Osteoblast (primary cell): ENCODE measurements at regions not wholly inside any gene's neighbourhood (a gene's known extent, or its start where the extent isn't known, plus 50 kb on each side); places are given as distances from the start of the nearest gene placed in this dataset.

Source experiments
- DNase-seq: peaks from one replicate; pipeline ENCODE4 v3.0.0; 2011; ENCODE audit warnings: low spot score, mixed read lengths; ENCODE audit not compliant: insufficient read length; ENCODE audit errors: missing footprints
- H2AFZ ChIP-seq: 2 replicates; pipeline ENCODE4 v1.6.0; 2011; ENCODE audit warnings: mild to moderate bottlenecking, low read length
- H3K27ac ChIP-seq: 2 replicates; pipeline ENCODE4 v1.5.1; 2011; ENCODE audit warnings: mild to moderate bottlenecking, low read depth, low read length, moderate library complexity
- H3K27me3 ChIP-seq: 2 replicates; pipeline ENCODE4 v1.6.0; 2012; ENCODE audit warnings: mild to moderate bottlenecking, control low read depth, inconsistent platforms, low read length, moderate library complexity; ENCODE audit not compliant: insufficient read depth
- H3K36me3 ChIP-seq: 2 replicates; pipeline ENCODE4 v1.5.1; 2011; ENCODE audit warnings: mild to moderate bottlenecking, low read length, control low read depth, moderate library complexity; ENCODE audit not compliant: insufficient read depth
- H3K4me1 ChIP-seq: 2 replicates; pipeline ENCODE4 v1.5.1; 2011; ENCODE audit warnings: mild to moderate bottlenecking, low read length, control low read depth, moderate library complexity; ENCODE audit not compliant: insufficient read depth
- H3K4me2 ChIP-seq: 2 replicates; pipeline ENCODE4 v1.6.0; 2011; ENCODE audit warnings: mild to moderate bottlenecking, low read length; ENCODE audit not compliant: insufficient read depth
- H3K4me3 ChIP-seq: fragments of 200-600 bp; sonication (generic); 3 replicates; pipeline ENCODE4 v1.5.1; 2012; ENCODE audit warnings: mild to moderate bottlenecking, low read length, inconsistent platforms; ENCODE audit not compliant: insufficient read depth
- H3K79me2 ChIP-seq: 2 replicates; pipeline ENCODE4 v1.6.0; 2012; ENCODE audit warnings: mild to moderate bottlenecking, low read length, control low read depth, inconsistent platforms; ENCODE audit not compliant: insufficient read depth
- H3K9me3 ChIP-seq: 2 replicates; pipeline ENCODE4 v1.5.1; 2011; ENCODE audit warnings: low read depth, low read length, control low read depth
- H4K20me1 ChIP-seq: 2 replicates; pipeline ENCODE4 v1.6.0; 2012; ENCODE audit warnings: mild to moderate bottlenecking, low read length, control low read depth; ENCODE audit not compliant: insufficient read depth
- CTCF ChIP-seq: IDR thresholded peaks from 2 replicates; pipeline ENCODE4 v1.5.1; 2011; ENCODE audit warnings: mild to moderate bottlenecking, low read depth, low read length, moderate library complexity; ENCODE audit errors: extremely low read depth

- no peak for TF ChIP-seq CTCF
- Histone ChIP-seq H3K36me3 (no peaks in the 10 kb centered on the region), H3K79me2 (no peaks in the 10 kb centered on the region), H4K20me1 (no peaks in the 10 kb centered on the region), H3K27me3 (peaks cover 7% of the 10 kb centered on the region), H3K9me3 (no peaks in the 10 kb centered on the region), H3K4me2 (no peak overlapping the region), H3K4me3 (no peak overlapping the region), H3K27ac (no peak overlapping the region), H3K4me1 (no peaks in the 10 kb centered on the region), H2AFZ (no peak overlapping the region)
- DNase-seq: no peak
These were observed 113.8 kb upstream of the G2E3 start for GRCh38 chr14:30445011-30445793.

DNA sequence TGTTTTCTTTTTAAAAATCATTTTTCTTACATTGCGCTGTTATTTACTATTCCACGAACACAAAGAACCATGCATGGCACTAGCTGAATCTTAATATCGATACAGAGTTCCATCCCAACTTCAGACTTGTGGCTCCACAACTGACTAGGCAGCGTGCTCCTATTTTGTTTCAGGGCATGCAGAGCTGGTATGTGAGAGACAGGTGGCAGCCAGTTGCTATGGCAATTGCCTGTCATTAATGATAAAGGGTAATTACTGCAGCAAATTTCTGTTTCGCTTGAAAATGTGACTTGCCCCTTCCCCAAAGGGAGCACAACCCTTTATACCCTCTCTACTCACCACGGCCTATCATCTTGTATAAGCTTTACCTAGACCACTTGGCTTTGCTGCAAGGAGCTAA is 113.1 kb upstream of the G2E3 start:
- Histone ChIP-seq H4K20me1 (no peaks in the 10 kb centered on the region), H3K4me2 (no peak overlapping the region), H3K27me3 (peaks cover 7% of the 10 kb centered on the region), H3K4me1 (no peaks in the 10 kb centered on the region), H2AFZ (no peak overlapping the region), H3K4me3 (no peak overlapping the region), H3K9me3 (no peaks in the 10 kb centered on the region), H3K36me3 (no peaks in the 10 kb centered on the region), H3K27ac (no peak overlapping the region), H3K79me2 (no peaks in the 10 kb centered on the region)
- DNase-seq: no peak
- TF ChIP-seq CTCF: no peak

DNA sequence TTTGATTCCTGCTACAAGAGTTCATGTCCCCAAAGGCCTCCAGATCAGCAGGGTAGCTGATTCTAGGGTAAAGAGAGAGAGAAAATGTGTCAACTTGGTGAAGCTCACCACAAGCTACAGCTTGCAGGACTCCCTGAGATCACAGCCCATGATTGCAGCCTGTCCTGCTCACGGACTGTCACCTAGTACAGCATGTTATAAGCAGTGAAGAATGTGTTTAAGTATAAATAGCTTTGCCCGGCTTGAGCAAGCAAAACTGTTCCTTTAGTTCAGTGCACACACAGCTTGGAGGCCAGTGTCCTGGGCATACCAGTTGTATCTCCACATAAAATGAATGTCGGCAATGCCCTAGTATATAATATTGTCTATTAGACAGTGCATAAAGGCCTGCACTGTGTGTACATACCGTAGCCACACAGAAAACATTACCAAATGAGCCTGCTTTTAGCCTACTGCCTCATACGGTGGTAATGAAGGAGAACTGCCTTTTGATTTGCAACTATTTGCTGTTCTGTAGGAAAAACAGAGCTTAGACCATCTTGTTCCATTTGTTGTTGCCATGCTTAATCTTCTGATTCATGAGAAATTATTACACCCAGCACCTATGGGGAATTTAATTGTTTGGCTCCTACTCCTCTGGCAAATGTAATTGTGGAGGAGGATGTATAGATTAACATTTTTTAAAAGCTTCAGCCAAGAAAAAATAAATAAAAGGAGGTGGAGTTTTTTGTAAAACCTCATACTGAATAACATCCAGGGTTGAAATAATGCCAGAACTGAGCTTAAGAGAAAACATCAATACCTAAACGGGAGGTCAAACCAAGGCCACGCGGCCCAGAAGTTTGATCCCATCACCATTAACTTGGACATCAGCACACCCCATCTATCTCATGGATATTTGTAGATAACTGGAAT is 108.1 kb upstream of the G2E3 start:
- Histone ChIP-seq H3K36me3 (no peaks in the 10 kb centered on the region), H3K9me3 (no peaks in the 10 kb centered on the region), H3K27ac (no peak overlapping the region), H3K27me3 (no peaks in the 10 kb centered on the region), H3K4me2 (no peak overlapping the region), H2AFZ (peak overlapping the region; percentile 64), H3K79me2 (no peaks in the 10 kb centered on the region), H3K4me1 (no peaks in the 10 kb centered on the region), H3K4me3 (no peak overlapping the region), H4K20me1 (no peaks in the 10 kb centered on the region)
- no peak for DNase-seq
- TF ChIP-seq CTCF: no peak

DNA sequence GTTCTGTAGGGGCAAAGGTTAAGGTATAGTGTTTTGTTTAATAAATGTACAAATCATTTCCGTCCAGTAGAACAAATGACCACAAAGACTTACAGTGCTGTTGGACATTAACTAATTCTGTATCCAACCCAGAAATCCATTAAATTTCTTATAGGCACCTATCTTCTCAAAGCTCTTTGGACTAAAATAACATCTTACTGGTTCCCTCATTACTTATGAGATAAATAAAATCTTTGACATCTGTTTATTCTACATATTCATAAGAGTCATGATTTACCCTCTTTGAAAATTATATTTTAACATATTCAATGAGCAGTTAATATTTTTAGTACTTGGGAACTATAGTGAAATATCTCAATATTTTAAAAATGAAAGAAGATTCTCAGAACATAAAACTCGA is 102.7 kb upstream of the G2E3 start:
- Histone ChIP-seq H3K27me3 (no peaks in the 10 kb centered on the region), H3K9me3 (no peaks in the 10 kb centered on the region), H3K36me3 (no peaks in the 10 kb centered on the region), H2AFZ (no peak overlapping the region), H3K27ac (no peak overlapping the region), H3K79me2 (no peaks in the 10 kb centered on the region), H3K4me2 (no peak overlapping the region), H3K4me3 (no peak overlapping the region), H3K4me1 (no peaks in the 10 kb centered on the region), H4K20me1 (no peaks in the 10 kb centered on the region)
- TF ChIP-seq CTCF: no peak
- no peak for DNase-seq
